Right lobe of liver (tissue), 6 donors: ENCODE measurements at regions not wholly inside any gene's neighbourhood (a gene's known extent, or its start where the extent isn't known, plus 50 kb on each side); places are given as distances from the start of the nearest gene placed in this dataset.
A peak's percentile ranks its signal among the peaks of the same experiment; 100 is the strongest.

Source experiments
- ATAC-seq, 4 donors: fragments of 200-7000 bp; cut with Tn5 transposase; one replicate each; pipeline ENCODE4 v1.9.1; 2020; ENCODE audit warnings: mild to moderate bottlenecking in 4 of 4, moderate library complexity in 4 of 4
- DNase-seq, 3 donors: peaks; one replicate each; pipeline ENCODE4 v3.0.0-alpha.2; 2020
- H3K27ac ChIP-seq, 3 donors: fragments of 200-600 bp; one replicate each; pipeline ENCODE4 v1.8.0; 2022
- H3K27me3 ChIP-seq, 2 donors: fragments of 200-600 bp; one replicate each; pipeline ENCODE4 v1.8.0; 2022
- H3K36me3 ChIP-seq, 4 donors: fragments of 200-600 bp; sonication (generic) in 1 of 4; one replicate each; pipeline versions ENCODE4 v1.5.1 to v1.8.0; 2017 to 2022; ENCODE audit warnings: control low read depth in 1 of 4
- H3K4me1 ChIP-seq, 4 donors: fragments of 200-600 bp; sonication (generic) in 1 of 4; one replicate each; pipeline versions ENCODE4 v1.5.1 to v1.8.0; 2017 to 2022; ENCODE audit warnings: control low read depth in 1 of 4
- H3K4me3 ChIP-seq, 3 donors: fragments of 200-600 bp; one replicate each; pipeline ENCODE4 v1.8.0; 2022
- H3K9me3 ChIP-seq, 4 donors: fragments of 200-600 bp; sonication (generic) in 1 of 4; one replicate each; pipeline versions ENCODE4 v1.5.1 to v1.8.0; 2017 to 2022; ENCODE audit warnings: control low read depth in 1 of 4
- CTCF ChIP-seq, 4 donors: fragments of 200-600 bp in 3 of 4; fragments of 450-650 bp in 1 of 4; IDR thresholded peaks; one replicate each; pipeline versions ENCODE4 v1.5.1 to v1.8.0; 2016 to 2022; ENCODE audit warnings: antibody characterized with exemption in 4 of 4, mild to moderate bottlenecking in 2 of 4
- POLR2A ChIP-seq: fragments of 450-650 bp; IDR thresholded peaks from one replicate; pipeline ENCODE4 v1.6.1; 2017; ENCODE audit warnings: antibody characterized with exemption, mild to moderate bottlenecking
- WGBS: methylation state at CpG from one replicate; pipeline ENCODE4 v1.1.6; 2018; ENCODE audit warnings: low coverage, low lambda C conversion rate; ENCODE audit not compliant: insufficient coverage; ENCODE audit errors: missing lambda C conversion rate; 5-methylcytosine and 5-hydroxymethylcytosine counted together
- intact Hi-C, 2 donors: fragments of 100-400 bp; cut with DNase I; formaldehyde crosslinking; loops; one replicate each; pipeline versions ENCODE4 v1.11.2 to v1.14.1; 2022
- donor health status: DM: no; HTN: yes; CAD: no.
- donor health status: DM: no; HTN: no; CAD: no.
- donor health status: DM: no; HTN: no; CAD: no.
- donor health status: DM: no; HTN: yes; CAD: no.
- donor health status: DM: no; HTN: yes; CAD: no.

DNA sequence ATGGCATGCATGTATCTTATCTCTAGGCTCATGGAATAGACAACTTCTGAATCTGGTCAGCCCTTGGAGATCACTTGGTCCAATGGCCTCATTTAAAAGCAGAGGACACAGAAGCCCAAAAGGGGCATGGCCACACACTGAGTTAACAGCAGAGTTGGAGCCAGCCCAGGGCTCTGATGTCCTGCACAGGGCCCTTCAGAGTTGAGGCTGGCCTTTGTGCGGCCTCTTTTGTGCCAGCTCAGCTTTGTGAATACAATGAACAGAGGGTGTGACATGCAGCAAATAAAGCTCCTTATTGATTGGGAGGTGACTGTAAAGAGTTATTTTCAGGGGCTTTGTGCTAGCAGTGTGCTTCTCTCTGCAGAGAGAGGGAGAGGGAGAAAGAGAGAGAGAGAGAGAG, 150.1 kb upstream of the STK32A start:
- no peaks in the 10 kb centered on the region for H3K27me3 ChIP-seq
- no peaks in the 10 kb centered on the region for H3K4me1 ChIP-seq
- 75% methylated on average over 1 of the region's 1 CpG for WGBS
- H3K27ac ChIP-seq, result no peak overlapping the region
- TF ChIP-seq CTCF (IDR thresholded peaks at IDR 0.05) (no peak), POLR2A (no peak)
- ATAC-seq (no peak), DNase-seq (no peak)
- H3K9me3 ChIP-seq, result no peaks in the 10 kb centered on the region
- intact Hi-C loops, result no loop called here
- no peak overlapping the region for H3K4me3 ChIP-seq
- no peaks in the 10 kb centered on the region for H3K36me3 ChIP-seq

DNA sequence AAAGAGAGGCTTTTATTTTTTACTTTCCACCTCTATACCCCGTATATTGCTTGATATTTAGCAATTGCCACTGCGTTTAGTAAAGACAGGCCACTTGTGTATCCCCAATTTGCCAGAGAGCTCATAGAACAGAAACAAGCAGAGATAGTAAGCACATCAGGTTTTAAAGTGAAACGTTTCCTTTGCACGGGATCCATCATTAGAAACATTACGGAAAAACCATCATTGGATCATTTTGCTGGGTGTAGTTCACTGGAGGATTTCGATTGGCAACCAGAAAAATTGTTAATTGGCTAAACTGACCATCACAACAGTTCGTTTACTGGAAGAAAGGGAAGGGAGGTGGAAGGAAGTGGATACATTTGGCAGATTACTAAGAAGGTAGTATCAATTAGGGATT, 149.4 kb upstream of the STK32A start:
- no peak for TF ChIP-seq CTCF (IDR thresholded peaks at IDR 0.05)
- H3K27ac ChIP-seq, result no peak overlapping the region
- no peaks in the 10 kb centered on the region for H3K9me3 ChIP-seq
- ATAC-seq (no peak), DNase-seq (no peak)
- 66% methylated on average over 7 of the region's 7 CpGs for WGBS
- no peak overlapping the region for H3K4me3 ChIP-seq
- no peaks in the 10 kb centered on the region for H3K27me3 ChIP-seq
- intact Hi-C loops, result no loop called here
- no peaks in the 10 kb centered on the region for H3K4me1 ChIP-seq
- H3K36me3 ChIP-seq, result no peaks in the 10 kb centered on the region

GRCh38 chr5:147092044-147092443, 142.8 kb upstream of the STK32A start:
- Histone ChIP-seq H3K9me3 (no peaks in the 10 kb centered on the region), H3K27me3 (no peaks in the 10 kb centered on the region), H3K4me3 (no peak overlapping the region), H3K4me1 (no peaks in the 10 kb centered on the region), H3K36me3 (no peaks in the 10 kb centered on the region), H3K27ac (no peak overlapping the region)
- ATAC-seq (no peak), DNase-seq (no peak)
- intact Hi-C loops, result no loop called here
- WGBS, result 45% methylated on average over 2 of the region's 2 CpGs
- TF ChIP-seq POLR2A (no peak), CTCF (IDR thresholded peaks at IDR 0.05) (no peak)

DNA sequence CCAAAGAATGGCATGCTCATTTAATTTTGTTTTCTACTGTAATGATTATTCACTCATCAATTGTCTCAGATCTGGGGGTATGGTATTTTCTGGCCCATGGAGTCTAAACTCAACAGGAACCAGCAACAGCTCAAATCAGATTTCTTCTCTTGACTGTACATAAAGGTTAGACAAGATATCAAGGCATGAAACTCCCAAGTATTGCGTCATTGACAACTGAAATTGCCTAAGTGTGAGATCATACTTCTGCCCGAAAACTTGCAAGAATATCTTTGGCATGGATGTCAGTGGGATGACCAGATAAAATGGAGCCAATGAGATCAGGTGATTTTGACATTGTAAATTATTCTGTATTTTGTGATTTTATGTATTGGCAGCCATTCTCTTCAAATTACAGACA, 141.7 kb upstream of the STK32A start:
- Histone ChIP-seq H3K9me3 (no peaks in the 10 kb centered on the region), H3K36me3 (no peaks in the 10 kb centered on the region), H3K4me1 (no peaks in the 10 kb centered on the region), H3K27me3 (no peaks in the 10 kb centered on the region), H3K27ac (no peak overlapping the region), H3K4me3 (no peak overlapping the region)
- TF ChIP-seq CTCF (IDR thresholded peaks at IDR 0.05), result no peak
- TF ChIP-seq POLR2A, result no peak
- DNase-seq (no peak), ATAC-seq (peak in 2 of 4 donors; percentile 58 to 64)
- 5% methylated on average over 2 of the region's 2 CpGs for WGBS
- intact Hi-C loops, result no loop called here

- H3K4me1 ChIP-seq, result no peaks in the 10 kb centered on the region
- H3K27me3 ChIP-seq, result no peaks in the 10 kb centered on the region
- TF ChIP-seq CTCF (IDR thresholded peaks at IDR 0.05) (no peak), POLR2A (no peak)
- no peaks in the 10 kb centered on the region for H3K36me3 ChIP-seq
- DNase-seq (no peak), ATAC-seq (no peak)
- H3K4me3 ChIP-seq, result no peak overlapping the region
- no peak overlapping the region for H3K27ac ChIP-seq
- 67% methylated on average over 2 of the region's 2 CpGs for WGBS
- intact Hi-C loops, result loop anchor here in 1 of 2 donors (5.0 kb wide), 1 partner anchor 92 kb away; no protein-coding TSS in a partner anchor
- H3K9me3 ChIP-seq, result no peaks in the 10 kb centered on the region
These were observed 139.1 kb upstream of the STK32A start for GRCh38 chr5:147095740-147096139.
